Uterus (tissue), 2 donors: ENCODE measurements at regions not wholly inside any gene's neighbourhood (a gene's known extent, or its start where the extent isn't known, plus 50 kb on each side); places are given as distances from the start of the nearest gene placed in this dataset.

Experiments
- CTCF ChIP-seq, 4 experiments: fragments of 200-600 bp in 2 of 4; fragments of 450-650 bp in 2 of 4; sonication (generic) in 2 of 4; IDR thresholded peaks; one replicate each; pipeline ENCODE4 v1.5.1; 2016 to 2019; ENCODE audit warnings: antibody characterized with exemption in 4 of 4, mild to moderate bottlenecking in 2 of 4, moderate library complexity in 1 of 4
- POLR2A ChIP-seq, 2 donors: fragments of 450-650 bp; IDR thresholded peaks; one replicate each; pipeline ENCODE4 v1.6.1; 2016; ENCODE audit warnings: antibody characterized with exemption in 2 of 2, mild to moderate bottlenecking in 1 of 2, moderate library complexity in 1 of 2

DNA sequence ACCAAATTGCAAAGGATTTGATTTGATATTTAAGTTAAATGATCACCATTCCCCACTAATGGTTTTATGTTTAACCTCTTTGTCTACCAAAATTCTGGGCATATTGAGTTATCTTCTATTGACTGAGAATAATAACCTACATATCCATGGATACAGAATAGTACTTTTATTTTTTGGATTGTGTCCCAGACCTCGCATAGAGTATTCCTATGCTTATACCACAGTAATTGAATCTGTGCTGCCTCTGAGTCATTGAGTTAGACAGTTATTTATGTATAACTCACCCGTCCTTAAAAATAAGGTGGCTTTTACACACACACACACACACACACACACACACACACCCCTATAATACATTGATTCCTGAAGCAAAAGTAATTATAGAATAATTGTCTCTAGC lies 690.1 kb upstream of the BCHE start:
- TF ChIP-seq CTCF (IDR thresholded peaks at IDR 0.05): no peak
- TF ChIP-seq POLR2A (IDR thresholded peaks at IDR 0.05): no peak
